ENCODE measurements at regions not wholly inside any gene's neighbourhood (a gene's known extent, or its start where the extent isn't known, plus 50 kb on each side); places are given as distances from the start of the nearest gene placed in this dataset.
"Not testable (repeated sequence)": the region's sequence is repeated elsewhere in the genome, so short reads cannot be mapped to it uniquely, and the experiment has no call there.

DNA sequence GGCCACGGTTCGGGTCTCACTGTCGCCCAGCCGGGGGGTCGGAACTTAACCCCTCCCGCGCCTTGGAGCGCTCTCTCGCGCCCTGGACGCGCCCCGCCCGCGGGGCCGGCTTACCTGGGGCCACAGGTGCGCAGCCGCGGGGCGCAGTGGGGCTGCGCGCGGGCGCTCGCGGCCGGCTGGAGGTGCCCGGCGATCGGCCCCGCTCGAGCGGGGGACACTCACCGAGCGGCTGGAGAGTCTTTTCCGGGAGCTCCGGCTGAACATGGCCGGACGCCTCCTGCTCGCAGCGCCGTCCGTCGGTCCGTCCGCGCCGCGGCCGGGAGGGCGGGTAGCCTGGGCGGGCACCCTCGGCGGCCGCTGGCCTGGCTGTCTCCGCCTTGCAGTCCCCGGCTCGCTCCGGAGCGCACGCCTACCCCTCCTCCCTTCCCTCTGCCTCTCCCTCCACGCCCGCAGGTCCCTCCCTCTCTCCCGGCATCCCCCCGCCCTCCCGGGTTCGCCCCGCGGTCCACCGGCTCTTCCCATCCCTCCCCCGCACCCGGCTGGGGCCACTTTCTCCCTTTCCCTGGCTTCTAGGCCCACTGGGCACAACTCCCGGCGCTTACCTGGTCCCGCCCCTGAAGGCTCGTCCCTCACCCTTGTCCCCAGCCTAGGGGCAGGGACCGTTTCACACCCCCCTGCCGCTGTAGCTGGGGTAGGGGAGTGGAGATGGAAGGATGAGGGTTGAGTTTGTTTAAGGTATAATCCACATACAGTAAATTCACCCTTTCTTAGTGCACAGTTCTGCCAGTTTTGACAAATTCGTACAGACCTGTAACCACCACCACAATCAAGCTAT, 220.1 kb upstream of the PRICKLE2 start:
- peaks cover 53% of the 10 kb centered on the region for H3K27me3 Mint-ChIP-seq

GRCh38 chr3:64444490-64445108, 219.3 kb upstream of the PRICKLE2 start:
- no peaks in the 10 kb centered on the region for H3K36me3 Mint-ChIP-seq (ENCODE audit: low read depth)
- no peak overlapping the region for H3K4me3 Mint-ChIP-seq
- no peak overlapping the region for H3K27ac Mint-ChIP-seq
- H3K4me1 Mint-ChIP-seq (ENCODE audit: low read depth) = no peaks in the 10 kb centered on the region
- H3K9me3 Mint-ChIP-seq = no peaks in the 10 kb centered on the region
- peaks cover 57% of the 10 kb centered on the region for H3K27me3 Mint-ChIP-seq

More for the DNA sequence above, 220.1 kb upstream of the PRICKLE2 start:
- H3K27ac Mint-ChIP-seq = no peak overlapping the region
- no peaks in the 10 kb centered on the region for H3K36me3 Mint-ChIP-seq (ENCODE audit: low read depth)
- H3K4me1 Mint-ChIP-seq (ENCODE audit: low read depth) = no peaks in the 10 kb centered on the region
- no peaks in the 10 kb centered on the region for H3K9me3 Mint-ChIP-seq
- H3K4me3 Mint-ChIP-seq = no peak overlapping the region

DNA sequence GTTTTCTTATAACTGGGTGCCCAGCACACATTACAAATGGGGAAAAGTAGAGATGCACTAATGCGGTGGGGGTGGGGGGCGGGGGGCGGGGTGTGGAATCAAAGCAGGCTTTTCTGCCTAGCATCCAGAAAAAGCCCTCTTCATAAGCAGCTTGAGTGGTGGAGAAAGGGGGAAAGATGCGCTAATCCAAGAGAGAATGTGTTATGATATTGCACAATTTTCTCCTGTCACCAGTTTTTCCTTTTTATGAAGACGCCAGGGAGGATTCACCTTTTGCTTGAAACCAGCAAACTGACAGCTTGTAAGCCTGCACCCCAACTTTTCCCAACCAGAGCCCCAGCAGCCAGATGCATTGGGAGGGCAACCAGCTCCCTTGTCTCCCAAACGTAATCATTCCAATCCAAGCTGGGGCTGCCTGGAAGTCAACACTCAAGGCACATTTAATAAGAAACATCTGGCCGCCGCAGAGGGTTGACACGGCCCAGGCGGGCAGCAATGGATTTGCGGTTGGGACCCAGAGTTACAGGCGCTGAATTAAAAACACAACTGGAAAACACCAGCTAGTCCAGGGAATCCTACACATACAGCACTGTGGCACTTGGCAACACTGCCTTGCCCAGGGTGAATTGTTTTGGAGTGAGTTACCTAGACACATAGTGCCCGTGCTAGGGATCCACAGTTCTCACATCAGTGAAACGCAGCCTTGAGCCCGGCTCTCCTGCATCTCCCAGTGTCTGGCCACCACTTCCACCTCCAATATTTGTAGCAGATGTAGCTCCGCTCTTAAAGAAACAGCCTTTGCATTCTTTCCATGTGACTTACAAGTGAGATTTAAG, 218.5 kb upstream of the PRICKLE2 start:
- Mint-ChIP-seq H3K9me3 (no peaks in the 10 kb centered on the region), H3K27me3 (peaks cover 51% of the 10 kb centered on the region), H3K4me3 (no peak overlapping the region), H3K4me1 (ENCODE audit: low read depth) (no peaks in the 10 kb centered on the region), H3K36me3 (ENCODE audit: low read depth) (no peaks in the 10 kb centered on the region), H3K27ac (no peak overlapping the region)

GRCh38 chr3:64441861-64442260, 216.6 kb upstream of the PRICKLE2 start:
- Mint-ChIP-seq H3K27me3 (peaks cover 49% of the 10 kb centered on the region), H3K27ac (no peak overlapping the region), H3K9me3 (peaks cover 3% of the 10 kb centered on the region), H3K36me3 (ENCODE audit: low read depth) (no peaks in the 10 kb centered on the region), H3K4me3 (no peak overlapping the region), H3K4me1 (ENCODE audit: low read depth) (no peaks in the 10 kb centered on the region)

- Mint-ChIP-seq H3K4me3 (no peak overlapping the region), H3K4me1 (ENCODE audit: low read depth) (no peaks in the 10 kb centered on the region), H3K27ac (no peak overlapping the region), H3K36me3 (ENCODE audit: low read depth) (no peaks in the 10 kb centered on the region), H3K9me3 (peaks cover 8% of the 10 kb centered on the region), H3K27me3 (peaks cover 42% of the 10 kb centered on the region)
These were observed 215.2 kb upstream of the PRICKLE2 start for GRCh38 chr3:64440498-64440897.

- H3K4me3 Mint-ChIP-seq = no peak overlapping the region
- H3K27ac Mint-ChIP-seq = no peak overlapping the region
- H3K27me3 Mint-ChIP-seq = peaks cover 32% of the 10 kb centered on the region
- H3K36me3 Mint-ChIP-seq (ENCODE audit: low read depth) = no peaks in the 10 kb centered on the region
- H3K4me1 Mint-ChIP-seq (ENCODE audit: low read depth) = no peaks in the 10 kb centered on the region
- peaks cover 17% of the 10 kb centered on the region for H3K9me3 Mint-ChIP-seq
These were observed 213.5 kb upstream of the PRICKLE2 start for GRCh38 chr3:64438812-64439211.

DNA sequence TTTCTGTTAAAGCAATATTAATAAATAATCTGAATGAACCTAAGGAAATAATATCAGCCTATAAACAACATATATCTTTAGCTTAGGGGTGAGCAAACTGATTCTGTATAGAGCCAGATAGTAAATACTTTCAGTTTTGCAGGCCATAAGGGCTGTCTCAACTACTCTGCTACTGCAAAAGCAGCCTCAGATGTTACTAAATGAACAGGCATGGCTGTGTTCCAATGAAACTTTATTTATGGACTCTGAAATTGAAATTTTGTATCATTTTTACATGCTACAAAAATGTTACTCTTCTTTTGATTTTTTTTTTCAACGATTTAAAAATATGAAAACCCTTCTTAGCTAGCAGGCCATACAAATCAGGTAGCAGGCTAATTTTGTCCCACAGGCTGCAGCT, 212.8 kb upstream of the PRICKLE2 start:
- H3K36me3 Mint-ChIP-seq (ENCODE audit: low read depth) = no peaks in the 10 kb centered on the region
- H3K27ac Mint-ChIP-seq = no peak overlapping the region
- H3K27me3 Mint-ChIP-seq = peaks cover 26% of the 10 kb centered on the region
- no peak overlapping the region for H3K4me3 Mint-ChIP-seq
- no peaks in the 10 kb centered on the region for H3K4me1 Mint-ChIP-seq (ENCODE audit: low read depth)
- H3K9me3 Mint-ChIP-seq = peaks cover 19% of the 10 kb centered on the region

DNA sequence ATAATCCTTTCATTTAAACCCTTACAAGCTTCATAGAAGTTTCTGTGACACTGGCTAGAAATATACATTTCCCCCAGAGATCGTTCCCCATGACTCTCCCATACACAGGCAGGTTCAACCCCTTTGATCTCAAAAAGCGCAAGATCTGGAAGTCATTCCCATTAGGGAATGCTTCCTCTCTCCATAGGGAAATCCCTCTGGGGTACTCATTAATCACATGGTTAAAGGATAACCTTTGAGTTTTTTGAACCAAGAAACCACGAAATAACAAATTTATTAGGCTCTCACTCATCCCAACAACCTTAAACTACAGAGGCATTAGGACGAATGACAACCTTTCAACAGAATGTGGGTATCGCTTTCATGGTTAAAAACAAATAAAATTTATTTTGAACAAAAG, 211.9 kb upstream of the PRICKLE2 start:
- Mint-ChIP-seq H3K36me3 (ENCODE audit: low read depth) (no peaks in the 10 kb centered on the region), H3K9me3 (peaks cover 19% of the 10 kb centered on the region), H3K27ac (no peak overlapping the region), H3K4me1 (ENCODE audit: low read depth) (no peaks in the 10 kb centered on the region), H3K27me3 (peaks cover 24% of the 10 kb centered on the region), H3K4me3 (no peak overlapping the region)

GRCh38 chr3:64435023-64435422, 209.8 kb upstream of the PRICKLE2 start:
- peaks cover 15% of the 10 kb centered on the region for H3K27me3 Mint-ChIP-seq
- not testable (repeated sequence) for H3K27ac Mint-ChIP-seq

GRCh38 chr3:64432870-64433269, 207.6 kb upstream of the PRICKLE2 start:
- no peaks in the 10 kb centered on the region for H3K4me1 Mint-ChIP-seq (ENCODE audit: low read depth)
- H3K27me3 Mint-ChIP-seq = peaks cover 14% of the 10 kb centered on the region
- H3K4me3 Mint-ChIP-seq = no peak overlapping the region
- no peaks in the 10 kb centered on the region for H3K36me3 Mint-ChIP-seq (ENCODE audit: low read depth)
- peaks cover 19% of the 10 kb centered on the region for H3K9me3 Mint-ChIP-seq
- H3K27ac Mint-ChIP-seq = no peak overlapping the region

More at GRCh38 chr3:64435023-64435422, 209.8 kb upstream of the PRICKLE2 start:
- not testable (repeated sequence) for H3K4me1 Mint-ChIP-seq (ENCODE audit: low read depth); H3K4me3 Mint-ChIP-seq; H3K36me3 Mint-ChIP-seq (ENCODE audit: low read depth)
- peaks cover 19% of the 10 kb centered on the region for H3K9me3 Mint-ChIP-seq

- H3K4me3 Mint-ChIP-seq = no peak overlapping the region
- no peak overlapping the region for H3K27ac Mint-ChIP-seq
- no peaks in the 10 kb centered on the region for H3K36me3 Mint-ChIP-seq (ENCODE audit: low read depth)
These were observed 206.3 kb upstream of the PRICKLE2 start for GRCh38 chr3:64431526-64432091.

GRCh38 chr3:64427671-64428070, 202.4 kb upstream of the PRICKLE2 start:
- Mint-ChIP-seq H3K4me1 (ENCODE audit: low read depth) (no peaks in the 10 kb centered on the region), H3K27ac (no peak overlapping the region), H3K27me3 (peaks cover 11% of the 10 kb centered on the region), H3K4me3 (no peak overlapping the region), H3K9me3 (no peaks in the 10 kb centered on the region), H3K36me3 (ENCODE audit: low read depth) (no peaks in the 10 kb centered on the region)

More at GRCh38 chr3:64431526-64432091, 206.3 kb upstream of the PRICKLE2 start:
- H3K9me3 Mint-ChIP-seq = peaks cover 13% of the 10 kb centered on the region
- no peaks in the 10 kb centered on the region for H3K4me1 Mint-ChIP-seq (ENCODE audit: low read depth)
- H3K27me3 Mint-ChIP-seq = peaks cover 8% of the 10 kb centered on the region

DNA sequence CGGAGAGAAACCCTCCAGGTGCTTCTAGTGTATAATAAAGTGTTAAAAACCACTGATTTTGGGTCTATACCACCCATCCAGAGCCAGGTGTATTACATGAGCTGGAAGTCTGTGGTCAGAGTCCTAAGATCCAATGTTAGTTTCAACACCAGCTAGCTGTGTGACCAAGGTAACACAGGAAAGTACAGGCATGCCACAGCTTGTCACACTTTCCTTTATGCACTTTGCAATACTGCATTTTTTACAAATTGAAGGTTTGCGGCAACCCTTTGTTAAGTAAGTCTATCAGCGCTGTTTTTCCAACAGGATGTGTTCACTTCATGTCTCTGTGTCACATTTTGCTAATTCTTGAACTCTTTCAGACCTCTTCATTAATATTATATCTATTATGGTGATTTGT, 201.3 kb upstream of the PRICKLE2 start:
- no peak overlapping the region for H3K4me3 Mint-ChIP-seq
- H3K27me3 Mint-ChIP-seq = peaks cover 4% of the 10 kb centered on the region
- H3K36me3 Mint-ChIP-seq (ENCODE audit: low read depth) = no peaks in the 10 kb centered on the region
- no peak overlapping the region for H3K27ac Mint-ChIP-seq
- H3K9me3 Mint-ChIP-seq = no peaks in the 10 kb centered on the region
- H3K4me1 Mint-ChIP-seq (ENCODE audit: low read depth) = no peaks in the 10 kb centered on the region

DNA sequence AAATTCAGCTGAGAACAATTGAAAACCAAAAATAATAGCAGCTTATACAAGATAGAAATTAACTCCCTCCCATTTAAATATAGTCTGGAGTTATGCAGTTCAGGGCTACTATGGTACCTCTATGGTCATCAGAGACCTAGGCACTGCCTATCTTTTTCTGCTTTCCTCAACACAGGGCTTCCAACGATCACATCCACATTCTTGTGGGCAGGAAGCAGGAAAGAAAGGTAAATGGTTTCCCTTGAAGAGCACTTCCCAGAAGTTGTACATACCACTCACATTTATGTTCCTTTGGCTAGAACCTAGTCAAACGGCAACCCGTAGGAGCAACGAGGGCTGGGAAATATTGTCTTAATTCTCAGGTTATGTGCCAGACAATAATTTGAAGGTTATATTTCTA, 197.7 kb upstream of the PRICKLE2 start:
- H3K4me1 Mint-ChIP-seq (ENCODE audit: low read depth) = no peaks in the 10 kb centered on the region
- no peak overlapping the region for H3K27ac Mint-ChIP-seq
- peaks cover 7% of the 10 kb centered on the region for H3K27me3 Mint-ChIP-seq
- H3K4me3 Mint-ChIP-seq = no peak overlapping the region
- no peaks in the 10 kb centered on the region for H3K36me3 Mint-ChIP-seq (ENCODE audit: low read depth)
- no peaks in the 10 kb centered on the region for H3K9me3 Mint-ChIP-seq

DNA sequence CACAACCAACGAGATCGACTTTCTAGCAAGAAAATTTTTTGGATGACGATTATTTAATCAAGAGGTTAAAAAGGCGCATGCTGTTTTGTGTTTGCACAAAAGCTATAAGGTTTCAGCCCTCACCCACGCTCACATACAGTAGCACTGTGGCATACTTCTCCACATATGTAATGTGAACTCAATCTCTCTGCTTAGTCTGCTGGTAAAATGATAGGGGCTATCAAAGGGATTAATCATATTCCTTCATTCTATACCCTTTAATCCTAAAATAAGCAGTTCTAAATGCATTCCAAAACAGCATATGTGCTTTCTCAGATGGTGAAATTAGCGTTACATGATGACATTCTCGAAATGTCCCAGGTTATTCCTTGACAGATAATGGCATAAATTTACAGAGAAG, 196.9 kb upstream of the PRICKLE2 start:
- H3K4me3 Mint-ChIP-seq = no peak overlapping the region
- H3K27me3 Mint-ChIP-seq = peaks cover 7% of the 10 kb centered on the region
- no peaks in the 10 kb centered on the region for H3K4me1 Mint-ChIP-seq (ENCODE audit: low read depth)
- no peak overlapping the region for H3K27ac Mint-ChIP-seq
- H3K9me3 Mint-ChIP-seq = no peaks in the 10 kb centered on the region
- H3K36me3 Mint-ChIP-seq (ENCODE audit: low read depth) = no peaks in the 10 kb centered on the region
